ENCODE measurements at regions not wholly inside any gene's neighbourhood (a gene's known extent, or its start where the extent isn't known, plus 50 kb on each side); places are given as distances from the start of the nearest gene placed in this dataset.

DNA sequence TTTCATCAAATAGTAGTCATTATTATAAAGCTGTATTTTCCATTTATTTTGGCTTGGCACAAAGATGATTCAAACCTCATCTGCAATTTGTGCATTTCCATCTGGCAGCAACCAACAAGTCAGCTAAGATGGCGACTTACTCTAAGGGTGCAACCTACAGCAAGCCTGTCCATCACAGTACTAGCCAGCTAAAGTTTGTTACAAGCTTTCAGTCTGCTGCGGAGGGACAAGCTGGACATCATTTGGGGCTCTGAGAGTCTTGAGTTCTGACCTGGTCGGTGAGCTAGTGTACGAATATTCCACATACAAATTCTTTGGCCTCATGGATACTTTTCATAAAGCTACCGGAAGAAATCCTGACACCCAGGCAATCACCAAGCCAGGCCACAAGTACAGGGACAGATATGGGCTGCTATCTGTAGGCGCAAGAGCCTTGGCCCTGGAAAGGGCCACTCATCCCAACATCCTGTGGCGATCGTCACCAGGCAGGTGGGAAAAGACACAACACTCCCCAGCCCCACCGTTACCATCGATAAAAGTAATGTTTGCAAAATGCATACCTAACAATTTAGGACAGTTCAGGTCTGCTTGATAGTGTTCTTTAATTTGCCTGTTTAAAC, 307.6 kb downstream of the SKIDA1 start:
- Mint-ChIP-seq H3K4me3 (ENCODE audit: unreplicated experiment) (no peak overlapping the region), H3K9me3 (ENCODE audit: low read depth) (peaks cover 5% of the 10 kb centered on the region), H3K4me1 (ENCODE audit: low read depth) (peaks cover 7% of the 10 kb centered on the region), H3K36me3 (ENCODE audit: low read depth) (no peaks in the 10 kb centered on the region), H3K27ac (ENCODE audit: unreplicated experiment) (no peak overlapping the region), H3K27me3 (ENCODE audit: low read depth) (peaks cover 12% of the 10 kb centered on the region)
- TF ChIP-seq, protein P1, sequence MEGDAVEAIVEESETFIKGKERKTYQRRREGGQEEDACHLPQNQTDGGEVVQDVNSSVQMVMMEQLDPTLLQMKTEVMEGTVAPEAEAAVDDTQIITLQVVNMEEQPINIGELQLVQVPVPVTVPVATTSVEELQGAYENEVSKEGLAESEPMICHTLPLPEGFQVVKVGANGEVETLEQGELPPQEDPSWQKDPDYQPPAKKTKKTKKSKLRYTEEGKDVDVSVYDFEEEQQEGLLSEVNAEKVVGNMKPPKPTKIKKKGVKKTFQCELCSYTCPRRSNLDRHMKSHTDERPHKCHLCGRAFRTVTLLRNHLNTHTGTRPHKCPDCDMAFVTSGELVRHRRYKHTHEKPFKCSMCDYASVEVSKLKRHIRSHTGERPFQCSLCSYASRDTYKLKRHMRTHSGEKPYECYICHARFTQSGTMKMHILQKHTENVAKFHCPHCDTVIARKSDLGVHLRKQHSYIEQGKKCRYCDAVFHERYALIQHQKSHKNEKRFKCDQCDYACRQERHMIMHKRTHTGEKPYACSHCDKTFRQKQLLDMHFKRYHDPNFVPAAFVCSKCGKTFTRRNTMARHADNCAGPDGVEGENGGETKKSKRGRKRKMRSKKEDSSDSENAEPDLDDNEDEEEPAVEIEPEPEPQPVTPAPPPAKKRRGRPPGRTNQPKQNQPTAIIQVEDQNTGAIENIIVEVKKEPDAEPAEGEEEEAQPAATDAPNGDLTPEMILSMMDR (IDR thresholded peaks at IDR 0.05) = no peak
- DNase-seq (ENCODE audit: low spot score) = no peak

DNA sequence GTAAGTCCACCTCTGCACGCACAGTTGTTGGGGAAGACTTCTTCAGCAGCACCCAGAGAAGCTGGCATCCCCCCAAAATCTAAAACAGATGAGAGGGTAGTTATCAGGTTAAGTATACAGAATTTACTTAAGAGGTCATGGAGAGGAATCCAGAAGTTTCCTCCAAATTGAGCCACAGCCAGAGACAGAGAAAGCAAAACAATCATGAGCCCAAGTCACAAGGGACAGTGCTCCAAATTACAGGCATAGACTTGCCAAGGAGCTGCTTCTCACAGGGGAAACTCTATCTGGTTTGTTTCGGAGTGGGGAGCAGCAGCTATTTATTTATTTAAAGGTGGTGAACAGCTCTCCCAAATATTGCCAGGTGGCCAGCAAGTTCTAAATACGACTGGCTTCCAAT, 308.4 kb downstream of the SKIDA1 start:
- H3K27ac Mint-ChIP-seq (ENCODE audit: unreplicated experiment) = no peak overlapping the region
- no peak for DNase-seq (ENCODE audit: low spot score)
- no peaks in the 10 kb centered on the region for H3K36me3 Mint-ChIP-seq (ENCODE audit: low read depth)
- no peak overlapping the region for H3K4me3 Mint-ChIP-seq (ENCODE audit: unreplicated experiment)
- peaks cover 5% of the 10 kb centered on the region for H3K9me3 Mint-ChIP-seq (ENCODE audit: low read depth)
- peaks cover 14% of the 10 kb centered on the region for H3K27me3 Mint-ChIP-seq (ENCODE audit: low read depth)
- TF ChIP-seq, protein P1 (IDR thresholded peaks at IDR 0.05) = no peak
- H3K4me1 Mint-ChIP-seq (ENCODE audit: low read depth) = peaks cover 7% of the 10 kb centered on the region

DNA sequence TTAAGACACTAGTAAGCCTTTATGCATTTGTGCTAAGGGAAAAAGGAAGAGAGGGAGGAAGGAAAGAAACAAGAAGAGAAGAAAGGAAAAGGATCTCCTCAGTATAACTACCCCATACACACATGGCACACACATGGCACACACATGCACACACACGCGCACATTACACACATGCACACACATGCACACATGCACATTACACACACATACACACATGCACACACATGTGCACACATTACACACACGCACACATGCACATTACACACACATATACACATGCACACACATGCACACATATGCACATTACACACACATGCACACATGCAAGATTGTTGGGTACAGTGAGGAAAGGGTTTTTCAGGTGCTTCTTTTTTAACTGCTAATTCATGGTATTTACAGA, 311.2 kb downstream of the SKIDA1 start:
- peaks cover 7% of the 10 kb centered on the region for H3K4me1 Mint-ChIP-seq (ENCODE audit: low read depth)
- H3K36me3 Mint-ChIP-seq (ENCODE audit: low read depth) = no peaks in the 10 kb centered on the region
- no peak for DNase-seq (ENCODE audit: low spot score)
- peaks cover 12% of the 10 kb centered on the region for H3K27me3 Mint-ChIP-seq (ENCODE audit: low read depth)
- TF ChIP-seq, protein P1 (IDR thresholded peaks at IDR 0.05) = no peak
- no peak overlapping the region for H3K27ac Mint-ChIP-seq (ENCODE audit: unreplicated experiment)
- H3K9me3 Mint-ChIP-seq (ENCODE audit: low read depth) = peaks cover 5% of the 10 kb centered on the region
- no peak overlapping the region for H3K4me3 Mint-ChIP-seq (ENCODE audit: unreplicated experiment)

DNA sequence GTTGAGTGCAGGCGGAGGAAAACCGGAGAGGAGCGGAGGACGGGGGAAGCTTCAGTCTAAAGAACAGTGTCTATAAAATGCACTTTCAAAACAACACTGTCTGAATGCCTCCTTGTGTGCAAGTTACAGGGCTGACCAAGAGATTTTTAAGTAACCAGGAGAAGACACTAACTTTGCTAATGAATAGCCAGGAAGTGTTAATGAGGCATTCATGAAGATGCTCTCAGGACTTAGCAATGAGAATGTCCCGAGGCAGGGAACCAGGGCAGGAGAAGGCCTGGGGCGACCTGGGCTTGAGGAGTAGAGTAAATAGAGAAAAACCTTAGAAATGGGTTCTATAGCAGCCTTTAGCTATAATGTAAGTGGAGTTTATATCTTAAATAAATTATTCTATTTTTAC, 312.1 kb downstream of the SKIDA1 start:
- peaks cover 12% of the 10 kb centered on the region for H3K27me3 Mint-ChIP-seq (ENCODE audit: low read depth)
- peaks cover 16% of the 10 kb centered on the region for H3K4me1 Mint-ChIP-seq (ENCODE audit: low read depth)
- TF ChIP-seq, protein P1 (IDR thresholded peaks at IDR 0.05) = no peak
- no peaks in the 10 kb centered on the region for H3K9me3 Mint-ChIP-seq (ENCODE audit: low read depth)
- H3K27ac Mint-ChIP-seq (ENCODE audit: unreplicated experiment) = no peak overlapping the region
- no peak overlapping the region for H3K4me3 Mint-ChIP-seq (ENCODE audit: unreplicated experiment)
- no peaks in the 10 kb centered on the region for H3K36me3 Mint-ChIP-seq (ENCODE audit: low read depth)
- no peak for DNase-seq (ENCODE audit: low spot score)

DNA sequence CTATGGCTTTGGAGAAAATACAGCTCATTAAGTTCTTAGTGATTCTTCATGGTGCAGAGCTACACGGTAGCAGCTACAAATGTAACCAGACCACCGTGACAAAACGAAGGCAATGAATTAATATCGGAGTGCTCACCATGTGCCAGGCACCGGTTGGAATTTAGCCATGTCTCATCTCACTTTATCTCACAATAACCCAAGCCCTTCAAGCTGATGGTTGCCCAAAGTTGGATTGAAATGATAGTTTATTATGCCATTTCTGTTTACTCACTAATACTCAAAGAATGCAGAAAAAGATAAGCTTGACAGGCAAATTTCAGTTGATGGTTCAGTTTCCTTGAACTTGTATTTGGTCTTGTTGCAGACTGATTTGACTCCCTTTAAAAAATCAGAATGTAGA, 312.6 kb downstream of the SKIDA1 start:
- peaks cover 17% of the 10 kb centered on the region for H3K4me1 Mint-ChIP-seq (ENCODE audit: low read depth)
- no peak overlapping the region for H3K27ac Mint-ChIP-seq (ENCODE audit: unreplicated experiment)
- H3K36me3 Mint-ChIP-seq (ENCODE audit: low read depth) = no peaks in the 10 kb centered on the region
- no peak overlapping the region for H3K4me3 Mint-ChIP-seq (ENCODE audit: unreplicated experiment)
- H3K27me3 Mint-ChIP-seq (ENCODE audit: low read depth) = peaks cover 12% of the 10 kb centered on the region
- TF ChIP-seq, protein P1 (IDR thresholded peaks at IDR 0.05) = no peak
- H3K9me3 Mint-ChIP-seq (ENCODE audit: low read depth) = peaks cover 2% of the 10 kb centered on the region
- no peak for DNase-seq (ENCODE audit: low spot score)
